ENCODE measurements at regions not wholly inside any gene's neighbourhood (a gene's known extent, or its start where the extent isn't known, plus 50 kb on each side); places are given as distances from the start of the nearest gene placed in this dataset.

DNA sequence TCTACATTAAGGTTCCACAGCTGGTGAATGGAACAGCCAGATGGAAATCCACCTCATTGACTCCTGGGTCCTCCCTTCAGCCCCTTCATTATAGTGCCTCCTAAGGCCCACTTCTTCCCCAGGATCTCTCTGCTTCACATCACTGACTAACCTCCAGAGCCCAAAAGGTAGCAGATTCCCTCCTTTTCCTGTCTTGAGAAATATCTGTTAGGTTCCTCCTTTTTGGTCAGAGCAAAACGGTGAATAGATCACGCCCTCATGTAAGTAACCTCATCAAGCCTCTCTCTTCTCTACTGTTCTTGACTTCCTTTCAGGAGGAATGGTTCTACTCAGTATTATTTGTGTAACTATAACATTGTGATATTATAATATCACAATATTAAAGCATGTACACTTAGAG, 155.0 kb upstream of the SRD5A2 start:
- Histone ChIP-seq H4K20me1 (ENCODE audit: control insufficient read depth, insufficient read depth, low read depth, low read length) (no peaks in the 10 kb centered on the region), H3K27me3 (ENCODE audit: control insufficient read depth, low read length) (no peaks in the 10 kb centered on the region), H3K36me3 (ENCODE audit: control insufficient read depth, low read length) (no peaks in the 10 kb centered on the region), H3K9me3 (ENCODE audit: control insufficient read depth, insufficient read depth, low read length) (no peaks in the 10 kb centered on the region), H3K4me3 (ENCODE audit: low read length) (no peak overlapping the region), H3F3A (ENCODE audit: control insufficient read depth, insufficient read depth) (no peaks in the 10 kb centered on the region), H3K27ac (ENCODE audit: low read depth, low read length) (no peak overlapping the region), H3K4me1 (ENCODE audit: control insufficient read depth, low read length) (no peaks in the 10 kb centered on the region), H3K4me2 (ENCODE audit: low read length) (no peak overlapping the region), H3K79me2 (ENCODE audit: control insufficient read depth, low read length) (no peaks in the 10 kb centered on the region), H3K9me2 (replicated peaks; ENCODE audit: control insufficient read depth, low read length) (no peaks in the 10 kb centered on the region)
- no peak for TF ChIP-seq EZH2phosphoT487 (IDR thresholded peaks at IDR 0.05; ENCODE audit: borderline replicate concordance, low read length)
- TF ChIP-seq, protein P1, sequence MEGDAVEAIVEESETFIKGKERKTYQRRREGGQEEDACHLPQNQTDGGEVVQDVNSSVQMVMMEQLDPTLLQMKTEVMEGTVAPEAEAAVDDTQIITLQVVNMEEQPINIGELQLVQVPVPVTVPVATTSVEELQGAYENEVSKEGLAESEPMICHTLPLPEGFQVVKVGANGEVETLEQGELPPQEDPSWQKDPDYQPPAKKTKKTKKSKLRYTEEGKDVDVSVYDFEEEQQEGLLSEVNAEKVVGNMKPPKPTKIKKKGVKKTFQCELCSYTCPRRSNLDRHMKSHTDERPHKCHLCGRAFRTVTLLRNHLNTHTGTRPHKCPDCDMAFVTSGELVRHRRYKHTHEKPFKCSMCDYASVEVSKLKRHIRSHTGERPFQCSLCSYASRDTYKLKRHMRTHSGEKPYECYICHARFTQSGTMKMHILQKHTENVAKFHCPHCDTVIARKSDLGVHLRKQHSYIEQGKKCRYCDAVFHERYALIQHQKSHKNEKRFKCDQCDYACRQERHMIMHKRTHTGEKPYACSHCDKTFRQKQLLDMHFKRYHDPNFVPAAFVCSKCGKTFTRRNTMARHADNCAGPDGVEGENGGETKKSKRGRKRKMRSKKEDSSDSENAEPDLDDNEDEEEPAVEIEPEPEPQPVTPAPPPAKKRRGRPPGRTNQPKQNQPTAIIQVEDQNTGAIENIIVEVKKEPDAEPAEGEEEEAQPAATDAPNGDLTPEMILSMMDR (IDR thresholded peaks at IDR 0.05; ENCODE audit: low read depth, low read length, poor library complexity, severe bottlenecking): no peak

DNA sequence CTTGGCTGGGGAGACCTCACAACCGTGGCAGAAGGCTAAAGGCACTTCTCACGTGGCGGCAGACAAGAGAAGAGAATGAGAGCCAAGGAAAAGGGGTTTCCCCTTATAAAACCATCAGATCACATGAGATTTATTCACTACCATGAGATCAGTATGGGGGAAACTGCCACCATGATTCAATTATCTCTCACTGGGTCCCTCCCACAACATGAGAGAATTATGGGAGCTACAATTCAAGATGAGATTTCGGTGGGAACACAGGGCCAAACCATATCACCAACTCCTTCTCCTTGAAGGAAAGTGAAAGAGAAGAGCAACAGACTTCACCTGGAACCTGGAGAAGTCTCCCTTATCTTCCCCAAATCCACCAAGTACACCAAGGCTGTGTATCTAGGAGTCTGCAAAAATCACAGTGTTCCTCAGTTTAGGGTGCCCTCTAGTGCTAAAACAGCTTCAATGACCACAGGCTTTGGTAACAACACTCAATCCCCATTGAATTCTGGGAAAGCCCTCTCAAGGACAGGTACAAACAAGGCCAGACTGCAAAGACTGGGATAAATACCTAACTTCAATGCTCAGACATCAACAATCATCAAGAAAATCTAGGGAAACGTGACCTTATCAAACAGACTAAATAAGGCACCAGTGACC, 148.8 kb upstream of the SRD5A2 start:
- H3K27me3 ChIP-seq (ENCODE audit: control insufficient read depth, low read length): no peaks in the 10 kb centered on the region
- no peaks in the 10 kb centered on the region for H3K79me2 ChIP-seq (ENCODE audit: control insufficient read depth, low read length)
- no peaks in the 10 kb centered on the region for H3K9me3 ChIP-seq (ENCODE audit: control insufficient read depth, insufficient read depth, low read length)
- no peaks in the 10 kb centered on the region for H4K20me1 ChIP-seq (ENCODE audit: control insufficient read depth, insufficient read depth, low read depth, low read length)
- H3K4me3 ChIP-seq (ENCODE audit: low read length): no peak overlapping the region
- no peaks in the 10 kb centered on the region for H3F3A ChIP-seq (ENCODE audit: control insufficient read depth, insufficient read depth)
- TF ChIP-seq, protein P1 (IDR thresholded peaks at IDR 0.05; ENCODE audit: low read depth, low read length, poor library complexity, severe bottlenecking): peak; percentile 68
- TF ChIP-seq EZH2phosphoT487 (IDR thresholded peaks at IDR 0.05; ENCODE audit: borderline replicate concordance, low read length): no peak
- H3K4me2 ChIP-seq (ENCODE audit: low read length): no peak overlapping the region
- H3K27ac ChIP-seq (ENCODE audit: low read depth, low read length): no peak overlapping the region
- H3K36me3 ChIP-seq (ENCODE audit: control insufficient read depth, low read length): no peaks in the 10 kb centered on the region
- no peaks in the 10 kb centered on the region for H3K9me2 ChIP-seq (replicated peaks; ENCODE audit: control insufficient read depth, low read length)
- no peaks in the 10 kb centered on the region for H3K4me1 ChIP-seq (ENCODE audit: control insufficient read depth, low read length)

DNA sequence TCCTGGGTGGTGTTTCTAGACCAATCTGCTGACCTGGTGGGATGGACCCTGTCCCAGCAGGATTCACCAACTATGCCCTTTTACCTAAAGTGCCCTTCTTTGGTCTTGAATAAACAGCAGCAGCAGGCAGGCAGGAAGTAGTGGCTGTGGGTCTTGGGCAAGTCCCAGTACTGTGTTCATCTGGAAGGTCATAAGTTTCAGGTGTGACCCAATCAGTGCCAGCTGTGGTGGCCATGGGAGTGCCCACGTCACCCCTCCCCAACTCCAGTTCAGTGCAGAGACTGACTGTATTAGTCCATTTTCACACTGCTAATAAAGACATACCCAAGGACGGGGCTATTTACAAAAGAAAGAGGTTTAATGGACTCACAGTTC, 148.3 kb upstream of the SRD5A2 start:
- Histone ChIP-seq H3K4me3 (ENCODE audit: low read length) (no peak overlapping the region), H3K27me3 (ENCODE audit: control insufficient read depth, low read length) (no peaks in the 10 kb centered on the region), H3K79me2 (ENCODE audit: control insufficient read depth, low read length) (no peaks in the 10 kb centered on the region), H3K9me2 (replicated peaks; ENCODE audit: control insufficient read depth, low read length) (no peaks in the 10 kb centered on the region), H3K36me3 (ENCODE audit: control insufficient read depth, low read length) (no peaks in the 10 kb centered on the region), H3K27ac (ENCODE audit: low read depth, low read length) (no peak overlapping the region), H3K9me3 (ENCODE audit: control insufficient read depth, insufficient read depth, low read length) (no peaks in the 10 kb centered on the region), H3F3A (ENCODE audit: control insufficient read depth, insufficient read depth) (no peaks in the 10 kb centered on the region), H3K4me2 (ENCODE audit: low read length) (no peak overlapping the region), H3K4me1 (ENCODE audit: control insufficient read depth, low read length) (no peaks in the 10 kb centered on the region), H4K20me1 (ENCODE audit: control insufficient read depth, insufficient read depth, low read depth, low read length) (no peaks in the 10 kb centered on the region)
- no peak for TF ChIP-seq EZH2phosphoT487 (IDR thresholded peaks at IDR 0.05; ENCODE audit: borderline replicate concordance, low read length)
- TF ChIP-seq, protein P1 (IDR thresholded peaks at IDR 0.05; ENCODE audit: low read depth, low read length, poor library complexity, severe bottlenecking): no peak
